Fibroblast of skin of left quadriceps (primary cell): ENCODE measurements at regions not wholly inside any gene's neighbourhood (a gene's known extent, or its start where the extent isn't known, plus 50 kb on each side); places are given as distances from the start of the nearest gene placed in this dataset.

ENCODE experiments used
- DNase-seq, 2 experiments: peaks; one replicate each; pipeline ENCODE4 v3.0.0-alpha.2; 2013; ENCODE audit warnings: low read depth in 2 of 2

- no peak for DNase-seq
Observed at GRCh38 chr12:98059659-98060343, 455.6 kb upstream of the TMPO start.

GRCh38 chr12:98060411-98060810, 455.0 kb upstream of the TMPO start:
- DNase-seq = no peak

- DNase-seq = no peak
Observed at GRCh38 chr12:98062464-98063245, 452.7 kb upstream of the TMPO start.

GRCh38 chr12:98064501-98064900, 450.9 kb upstream of the TMPO start:
- DNase-seq = no peak

- no peak for DNase-seq
Observed at GRCh38 chr12:98067795-98068194, 447.6 kb upstream of the TMPO start.

GRCh38 chr12:98073610-98074009, 441.8 kb upstream of the TMPO start:
- DNase-seq = no peak

- no peak for DNase-seq
Observed at GRCh38 chr12:98074286-98074685, 441.1 kb upstream of the TMPO start.

- no peak for DNase-seq
Observed at GRCh38 chr12:98084391-98084790, 431.0 kb upstream of the TMPO start.

GRCh38 chr12:98085046-98085755, 430.2 kb upstream of the TMPO start:
- no peak for DNase-seq

GRCh38 chr12:98090731-98091130, 424.7 kb upstream of the TMPO start:
- DNase-seq = no peak

- DNase-seq = no peak
Observed at GRCh38 chr12:98096436-98096835, 419.0 kb upstream of the TMPO start.

- DNase-seq = no peak
Observed at GRCh38 chr12:98106031-98106683, 409.2 kb upstream of the TMPO start.

GRCh38 chr12:98109266-98109665, 406.1 kb upstream of the TMPO start:
- DNase-seq = no peak

GRCh38 chr12:98110536-98110935, 404.9 kb upstream of the TMPO start:
- DNase-seq = no peak

GRCh38 chr12:98113548-98113947, 401.8 kb upstream of the TMPO start:
- DNase-seq = no peak

- DNase-seq = no peak
Observed at GRCh38 chr12:98121963-98122362, 393.4 kb upstream of the TMPO start.

- DNase-seq = no peak
Observed at GRCh38 chr12:98123021-98123461, 392.3 kb upstream of the TMPO start.

- DNase-seq = no peak
Observed at GRCh38 chr12:98126637-98127335, 388.6 kb upstream of the TMPO start.

GRCh38 chr12:98127336-98127679, 388.1 kb upstream of the TMPO start:
- no peak for DNase-seq

- DNase-seq = no peak
Observed at GRCh38 chr12:98127854-98128253, 387.5 kb upstream of the TMPO start.

- no peak for DNase-seq
Observed at GRCh38 chr12:98136544-98136943, 378.8 kb upstream of the TMPO start.

- no peak for DNase-seq
Observed at GRCh38 chr12:98137278-98137677, 378.1 kb upstream of the TMPO start.
